MV-4-11 (cell line): ENCODE measurements at regions not wholly inside any gene's neighbourhood (a gene's known extent, or its start where the extent isn't known, plus 50 kb on each side); places are given as distances from the start of the nearest gene placed in this dataset.
"Not testable (repeated sequence)": the region's sequence is repeated elsewhere in the genome, so short reads cannot be mapped to it uniquely, and the experiment has no call there.

ENCODE experiments used
- DNase-seq: peaks from one replicate; lab custom pipeline; 2025; lab: John Stamatoyannopoulos, UW

DNA sequence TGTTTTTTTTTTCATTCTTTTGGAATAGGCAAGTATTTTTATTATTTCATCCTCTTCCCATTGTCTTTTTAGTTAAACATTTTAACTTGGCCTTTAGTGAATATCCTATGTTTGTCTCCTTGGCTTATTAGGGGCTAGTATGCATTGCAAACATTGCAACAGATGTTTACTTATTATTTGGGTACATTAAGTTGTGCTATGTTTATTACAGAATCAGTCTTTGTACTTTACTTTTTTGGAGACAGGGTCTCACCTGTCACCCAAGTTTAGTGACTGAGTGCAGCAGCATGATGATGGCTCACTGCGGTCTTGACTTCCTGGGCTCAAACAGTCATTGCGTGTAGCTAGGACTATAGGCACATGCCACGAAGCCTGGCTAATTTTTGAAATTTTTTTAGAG is 51.1 kb upstream of the NUDT6 start:
- DNase-seq = no peak

DNA sequence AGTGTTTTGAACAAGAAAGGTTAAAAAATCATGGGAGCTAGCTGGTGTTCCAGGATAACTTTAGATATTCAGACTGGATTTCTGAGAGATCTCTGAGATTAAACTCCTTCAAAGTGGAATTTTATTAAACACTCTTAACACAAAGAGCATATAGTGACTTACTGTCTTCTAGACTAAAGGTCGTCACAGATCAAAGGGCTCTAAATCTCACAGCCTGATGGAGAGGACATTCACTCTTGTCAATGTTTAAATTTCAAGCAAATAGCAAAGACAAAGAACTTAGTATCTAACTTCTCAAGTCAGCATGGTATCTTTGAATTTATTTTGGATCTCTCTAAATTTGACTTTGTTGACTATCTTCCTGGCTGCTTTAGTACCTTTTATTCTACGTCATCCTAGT is 53.7 kb upstream of the NUDT6 start:
- DNase-seq = no peak

DNA sequence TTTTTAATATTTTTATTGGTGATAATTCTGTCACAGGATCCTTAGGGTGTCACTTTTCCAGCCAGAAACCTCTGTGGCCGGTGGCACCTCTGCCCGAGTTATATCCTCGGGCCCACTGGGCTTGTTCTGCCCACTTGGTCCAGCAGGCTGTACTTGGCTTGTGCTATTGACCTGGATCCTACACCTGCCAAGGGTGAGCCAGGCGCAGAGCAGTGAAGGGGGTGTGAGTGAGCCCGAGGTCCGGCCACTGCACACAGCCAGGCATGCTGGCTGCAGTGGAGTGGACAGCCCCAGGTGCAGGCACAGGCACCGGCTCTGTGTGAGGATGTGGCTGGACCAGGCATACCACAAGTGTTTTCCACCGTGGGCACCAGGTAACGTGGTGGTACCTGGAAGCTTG is 54.7 kb upstream of the NUDT6 start:
- DNase-seq = no peak

DNA sequence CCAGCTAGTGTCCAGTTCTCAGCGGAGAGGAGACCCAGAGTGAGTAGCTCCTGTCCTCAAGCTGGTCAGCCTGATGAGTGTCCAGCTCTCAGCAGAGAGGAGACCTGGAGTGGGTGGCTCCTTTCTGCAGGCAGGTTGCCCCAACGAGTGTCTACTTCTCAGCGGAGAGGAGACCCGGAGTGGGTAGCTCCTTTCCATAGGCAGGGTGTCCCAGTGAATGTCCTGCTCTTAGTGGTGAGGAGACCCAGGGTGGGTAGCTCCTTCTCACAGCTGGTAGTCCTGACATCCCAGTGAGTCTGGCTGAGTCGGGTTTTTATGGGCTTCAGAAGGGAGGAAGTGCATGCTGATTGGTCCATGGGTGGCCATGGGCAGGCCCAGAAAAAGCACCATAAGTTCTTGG is 55.7 kb upstream of the NUDT6 start:
- no peak for DNase-seq

DNA sequence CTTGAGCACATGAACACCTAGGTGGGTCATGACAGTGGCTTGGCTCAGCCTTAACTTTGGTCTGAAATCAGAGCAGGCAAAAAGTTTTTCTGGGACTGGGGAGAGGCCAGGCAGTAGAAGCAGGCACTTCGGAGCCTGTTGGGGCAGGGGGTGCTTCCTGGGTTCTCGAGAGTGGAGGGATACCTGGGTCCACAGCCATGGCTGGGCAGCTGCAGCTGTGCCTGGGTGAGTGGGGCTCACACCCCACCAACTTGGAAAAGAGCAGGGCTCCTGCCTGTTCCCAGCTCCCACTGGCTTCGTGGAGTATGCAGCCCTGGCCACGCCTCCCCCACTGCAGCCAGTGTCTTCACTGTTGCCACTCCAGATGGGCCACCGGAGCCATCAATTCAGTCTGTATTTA is 56.4 kb upstream of the NUDT6 start:
- no peak for DNase-seq

DNA sequence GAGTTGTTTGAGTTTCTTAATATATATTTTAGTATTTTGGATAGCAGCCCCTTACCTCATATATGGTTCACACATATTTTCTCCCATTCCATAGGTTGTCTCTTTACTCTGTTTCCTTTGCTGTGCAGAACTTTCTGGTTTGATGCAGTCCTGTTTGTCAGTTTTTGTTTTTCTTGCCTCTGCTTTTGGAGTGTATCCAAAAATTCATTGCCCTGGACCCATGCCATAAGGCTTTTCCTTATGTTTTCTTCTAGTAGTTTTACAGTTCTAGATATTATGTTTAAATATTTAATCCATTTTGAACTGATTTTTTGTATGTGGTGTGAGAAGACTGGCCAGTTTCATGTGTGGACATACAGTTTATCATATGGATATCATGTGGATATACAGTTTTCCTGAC is 58.5 kb upstream of the NUDT6 start:
- DNase-seq = no peak

DNA sequence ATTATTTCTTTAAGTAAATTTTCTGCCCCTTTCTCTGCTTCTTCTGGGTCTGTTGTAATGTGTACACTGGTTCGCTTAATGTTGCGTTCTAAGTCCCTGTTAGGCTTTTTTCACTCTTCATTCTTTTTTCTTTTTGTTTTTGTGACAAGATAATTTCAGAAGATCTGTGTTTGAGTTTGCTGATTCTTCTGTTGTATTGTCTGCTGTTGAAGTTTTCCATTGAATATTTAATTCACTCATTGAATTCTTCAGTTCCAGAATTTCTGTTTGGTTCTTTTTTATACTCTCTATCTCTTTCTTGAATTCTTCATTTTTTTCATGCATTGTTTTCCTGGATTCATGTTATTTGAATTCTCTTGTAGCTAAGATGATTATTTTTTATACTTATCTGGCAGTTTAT is 66.3 kb upstream of the NUDT6 start:
- no peak for DNase-seq

DNA sequence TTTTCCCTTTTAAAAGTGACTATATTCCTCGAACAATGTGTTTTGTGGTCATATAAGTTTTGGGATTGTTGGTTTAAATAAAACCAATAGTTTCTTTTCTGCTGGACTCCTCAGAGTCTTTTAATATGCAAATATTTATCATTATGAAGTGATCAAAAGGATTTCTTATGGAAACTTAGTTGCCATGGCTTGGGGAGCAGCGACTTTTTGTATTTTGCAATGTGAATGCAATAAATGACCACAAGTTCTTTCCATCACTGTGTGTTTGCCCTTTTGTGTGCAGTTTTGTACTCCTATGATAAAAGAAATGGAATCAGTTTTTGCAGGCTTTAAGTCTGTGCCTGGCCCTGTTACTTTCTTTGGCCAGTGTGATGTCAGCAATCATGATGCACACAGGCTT is 68.5 kb upstream of the NUDT6 start:
- DNase-seq = no peak

DNA sequence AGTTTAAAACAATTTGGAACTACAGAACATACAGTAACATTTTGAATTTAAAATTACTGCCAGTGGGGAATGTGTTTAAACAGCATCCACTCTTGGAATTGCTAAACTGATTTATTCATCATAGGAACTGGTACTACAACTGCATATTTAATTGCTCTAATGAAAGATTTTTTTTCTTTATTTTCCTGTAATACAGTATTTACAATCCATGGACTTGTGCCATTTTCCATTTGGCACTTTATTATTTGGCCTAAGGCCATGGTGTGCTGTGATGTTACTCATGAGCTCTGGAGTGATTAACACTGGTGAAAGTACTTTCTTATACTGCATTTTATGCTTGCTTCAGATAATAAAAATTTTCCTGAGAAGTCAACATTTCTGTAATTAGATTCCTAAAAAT is 69.7 kb upstream of the NUDT6 start:
- no peak for DNase-seq

DNA sequence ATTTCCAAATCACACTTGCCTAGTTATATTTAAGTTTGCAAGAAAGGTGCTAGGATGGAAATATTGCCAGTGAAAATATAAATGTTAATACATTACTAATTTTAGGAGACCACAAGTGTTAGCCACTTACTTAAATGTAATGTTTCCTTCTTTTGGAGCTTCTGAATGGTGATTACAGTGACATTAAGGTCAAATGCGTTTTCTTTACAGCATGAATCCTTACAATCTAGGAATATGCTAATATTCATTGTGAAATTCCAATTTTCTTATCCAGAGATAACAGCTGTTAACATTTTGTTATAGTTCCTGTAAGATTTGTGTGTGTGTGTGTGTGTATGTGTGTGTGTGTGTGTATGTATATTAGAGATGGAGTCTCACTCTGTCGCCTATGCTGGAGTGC is 70.2 kb upstream of the NUDT6 start:
- DNase-seq = no peak

DNA sequence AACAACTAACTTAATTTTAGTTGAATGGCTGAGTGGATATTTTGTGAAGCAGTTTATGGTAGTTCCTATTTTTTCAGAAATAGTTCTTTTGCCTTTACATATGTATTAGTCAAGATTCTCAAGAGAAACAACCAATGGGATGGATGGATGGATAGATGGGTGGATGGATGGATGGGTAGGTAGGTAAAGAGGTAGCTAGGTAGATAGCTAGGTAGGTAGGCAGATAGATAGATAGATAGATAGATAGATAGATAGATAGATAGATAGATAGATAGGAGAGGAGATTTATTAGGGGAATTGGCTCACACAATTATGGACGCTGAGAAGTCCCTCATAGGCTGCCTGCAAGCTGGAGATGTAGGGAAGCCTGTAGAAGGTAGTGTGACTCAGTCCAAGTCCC is 74.0 kb upstream of the NUDT6 start:
- no peak for DNase-seq

DNA sequence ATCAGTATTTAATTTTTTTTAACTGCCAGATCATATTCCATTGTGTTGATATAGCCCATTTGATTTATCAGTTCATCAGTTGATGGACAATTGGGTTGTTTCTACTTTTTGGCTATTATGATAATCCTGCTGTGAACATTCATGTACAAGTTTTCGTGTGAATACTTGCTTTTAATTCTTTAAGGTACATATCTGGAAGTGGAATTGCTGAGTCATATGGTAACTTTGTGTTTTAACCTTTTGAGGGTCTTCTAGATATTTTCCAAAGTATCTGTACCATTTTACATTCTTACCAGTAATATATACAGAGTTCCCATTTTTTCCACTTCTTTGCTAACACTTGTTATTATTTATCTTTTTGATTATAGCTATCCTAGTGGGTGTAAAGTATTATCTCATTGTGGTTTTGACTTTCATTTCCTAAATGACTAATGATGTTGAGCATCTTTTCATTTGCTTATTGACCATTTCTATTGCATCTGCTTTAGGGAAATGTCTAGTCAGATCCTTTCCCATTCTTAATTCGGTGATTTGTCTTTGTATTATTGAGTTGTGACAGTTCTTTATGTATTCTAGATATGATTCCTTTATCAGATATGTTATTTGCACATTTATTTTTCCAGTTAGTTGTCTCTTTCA is 75.2 kb upstream of the NUDT6 start:
- DNase-seq = peak; percentile 14

DNA sequence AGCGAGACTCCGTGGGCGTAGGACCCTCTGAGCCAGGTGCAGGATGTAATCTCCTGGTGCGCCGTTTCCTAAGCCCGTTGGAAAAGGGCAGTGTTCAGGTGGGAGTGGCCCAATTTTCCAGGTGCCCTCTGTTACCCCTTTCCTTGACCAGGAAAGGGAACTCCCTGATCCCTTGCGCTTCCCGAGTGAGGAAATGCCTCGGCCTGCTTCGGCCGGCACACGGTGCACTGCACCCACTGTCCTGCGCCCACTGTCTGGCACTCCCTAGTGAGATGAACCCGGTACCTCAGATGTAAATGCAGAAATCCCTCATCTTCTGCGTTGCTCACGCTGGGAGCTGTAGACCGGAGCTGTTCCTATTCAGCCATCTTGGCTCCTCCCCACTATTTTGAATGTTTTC is 81.7 kb upstream of the NUDT6 start:
- not testable (repeated sequence) for DNase-seq

DNA sequence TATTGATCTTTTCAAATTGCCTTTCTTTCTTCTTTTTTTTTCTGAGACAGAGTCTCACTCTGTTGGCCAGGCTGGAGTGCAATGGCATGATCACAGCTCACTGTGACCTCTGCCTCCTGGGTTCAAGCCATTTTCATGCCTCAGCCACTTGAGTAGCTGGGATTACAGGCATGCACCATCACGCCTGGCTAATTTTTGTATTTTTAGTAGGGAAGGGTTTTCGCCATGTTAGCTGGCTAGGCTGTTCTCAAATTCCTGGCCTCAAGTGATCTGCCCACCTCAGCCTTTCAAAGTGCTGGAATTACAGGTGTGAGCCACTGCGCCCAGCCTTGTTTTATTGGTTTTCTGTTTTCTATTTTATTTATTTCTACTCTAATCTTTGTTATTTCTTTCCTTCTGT is 82.7 kb upstream of the NUDT6 start:
- not testable (repeated sequence) for DNase-seq

DNA sequence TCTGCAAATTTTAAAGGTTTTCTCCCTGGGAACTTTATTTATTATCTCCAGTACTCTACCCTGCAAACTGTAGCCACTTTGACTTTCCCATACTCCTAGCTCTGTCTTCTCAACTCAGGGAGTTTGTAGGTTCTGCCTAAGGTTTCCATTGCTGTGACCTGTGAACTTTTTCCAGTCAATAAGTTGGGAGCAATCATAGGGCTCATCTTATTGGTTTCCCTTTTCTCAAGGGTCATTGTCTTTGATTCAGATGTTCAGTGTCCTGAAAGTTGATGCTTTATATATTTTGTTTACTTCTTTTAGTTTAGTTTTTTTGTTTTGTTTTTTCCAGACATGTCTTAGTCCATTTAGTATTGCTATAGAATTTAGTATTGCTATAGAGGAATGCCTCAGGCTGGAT is 85.3 kb upstream of the NUDT6 start:
- no peak for DNase-seq

DNA sequence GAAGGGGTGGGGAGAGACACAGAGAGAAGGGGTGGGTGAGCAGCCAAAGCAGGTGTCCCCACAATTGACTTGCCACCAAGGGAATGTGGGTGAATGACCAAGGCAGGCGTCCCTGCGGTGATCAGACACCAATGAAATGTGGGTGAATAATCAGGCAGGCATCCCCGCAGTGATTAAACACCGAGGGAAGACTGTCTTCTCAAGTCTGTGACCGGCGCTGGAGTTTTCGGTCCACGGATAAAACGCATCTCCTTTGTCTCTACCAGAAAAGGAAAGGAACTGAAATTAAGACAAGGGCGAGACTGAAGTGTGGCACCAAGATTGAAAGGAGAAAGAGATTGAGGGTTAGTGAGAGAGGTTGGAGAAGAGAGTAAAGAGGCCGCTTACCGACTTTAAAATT is 90.0 kb upstream of the NUDT6 start:
- not testable (repeated sequence) for DNase-seq

DNA sequence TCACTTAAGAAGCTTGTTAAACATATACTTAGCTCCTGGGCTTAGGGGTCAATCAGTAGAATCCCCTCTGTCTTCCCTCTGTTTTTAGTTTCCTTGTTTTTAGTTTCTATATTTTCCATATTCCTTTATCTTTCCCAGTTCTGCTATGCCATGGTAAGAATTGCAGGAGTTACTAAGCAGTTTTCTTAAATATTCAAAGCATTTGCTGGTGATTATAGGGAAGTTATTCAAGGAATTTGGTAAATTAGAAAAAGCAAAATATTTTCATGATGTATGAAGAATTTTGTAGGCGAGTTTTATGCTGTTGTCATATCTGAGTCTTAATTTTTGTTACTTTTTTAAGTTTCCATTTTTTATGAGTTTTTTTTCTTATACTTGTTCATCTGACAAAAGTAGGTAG is 91.6 kb upstream of the NUDT6 start:
- no peak for DNase-seq

DNA sequence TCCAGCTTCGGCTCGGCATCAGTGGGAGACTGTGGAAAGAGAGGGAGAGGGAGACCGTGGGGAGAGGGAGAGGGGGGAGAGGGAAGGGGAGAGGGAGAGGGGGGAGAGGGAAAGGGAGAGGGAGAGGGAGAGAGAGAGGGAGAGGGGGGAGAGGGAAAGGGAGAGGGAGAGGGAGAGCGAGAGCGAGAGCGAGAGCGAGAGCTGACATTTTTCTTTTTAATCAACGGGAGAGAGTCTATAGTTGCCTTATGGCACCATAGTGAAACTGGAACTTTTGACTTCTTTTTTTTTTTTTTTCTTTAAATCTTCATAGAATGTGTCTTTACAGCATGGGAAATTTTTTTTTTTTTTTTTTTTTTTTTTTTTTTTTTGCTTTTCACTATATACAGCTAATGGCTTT is 94.7 kb upstream of the NUDT6 start:
- DNase-seq = peak; percentile 4

DNA sequence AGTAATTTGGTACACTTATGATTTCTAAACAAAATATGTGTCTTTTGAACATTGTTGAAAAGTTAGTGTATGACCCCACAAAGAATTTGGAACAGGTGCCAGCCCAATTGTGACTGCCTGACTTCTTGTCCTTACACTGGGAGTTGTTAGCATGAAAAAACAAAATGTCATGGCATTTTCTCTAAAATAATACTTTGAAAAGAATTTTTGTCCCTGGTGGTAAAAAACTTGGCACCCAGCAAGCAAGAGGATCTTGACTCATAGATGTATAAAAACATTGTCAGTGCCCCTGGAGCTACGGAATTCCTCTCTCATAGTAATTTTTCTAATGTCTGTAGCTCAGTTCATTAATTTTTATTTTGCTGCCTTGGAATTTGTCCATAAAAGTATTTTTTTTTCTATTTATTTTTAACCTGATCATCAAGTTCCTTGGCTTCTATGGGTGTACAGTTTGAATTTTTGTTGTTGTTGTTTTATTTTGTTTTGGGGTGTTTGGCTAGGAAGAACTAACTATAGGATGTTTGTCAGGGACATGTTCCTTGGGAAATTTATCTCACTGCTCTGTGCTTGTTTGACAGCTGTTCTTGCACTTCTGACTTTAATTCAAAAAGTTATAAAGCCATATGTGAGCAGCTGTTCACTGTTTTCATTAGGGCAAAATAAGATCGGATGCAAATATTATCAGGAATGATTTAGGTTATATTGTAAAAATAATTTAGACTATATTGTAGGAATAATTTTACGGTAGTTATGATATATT is 95.4 kb upstream of the NUDT6 start:
- DNase-seq = no peak

DNA sequence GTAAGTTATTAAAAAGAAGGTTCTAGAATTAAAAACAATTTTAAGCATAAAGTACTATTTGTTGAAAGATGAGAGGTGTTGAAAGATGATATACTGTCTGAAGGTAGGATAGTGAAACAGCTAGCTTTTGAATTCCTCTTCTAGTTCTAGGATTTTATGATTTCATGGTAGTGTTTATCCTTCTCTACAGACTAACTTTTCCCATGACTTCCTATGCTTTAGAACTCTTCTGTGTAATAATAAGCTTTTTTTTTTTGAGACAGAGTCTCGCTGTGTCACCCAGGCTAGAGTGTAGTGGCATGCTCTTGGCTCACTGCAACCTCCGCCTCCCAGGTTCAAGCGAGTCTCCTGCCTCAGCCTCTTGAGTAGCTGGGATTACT is 96.0 kb upstream of the NUDT6 start:
- no peak for DNase-seq

DNA sequence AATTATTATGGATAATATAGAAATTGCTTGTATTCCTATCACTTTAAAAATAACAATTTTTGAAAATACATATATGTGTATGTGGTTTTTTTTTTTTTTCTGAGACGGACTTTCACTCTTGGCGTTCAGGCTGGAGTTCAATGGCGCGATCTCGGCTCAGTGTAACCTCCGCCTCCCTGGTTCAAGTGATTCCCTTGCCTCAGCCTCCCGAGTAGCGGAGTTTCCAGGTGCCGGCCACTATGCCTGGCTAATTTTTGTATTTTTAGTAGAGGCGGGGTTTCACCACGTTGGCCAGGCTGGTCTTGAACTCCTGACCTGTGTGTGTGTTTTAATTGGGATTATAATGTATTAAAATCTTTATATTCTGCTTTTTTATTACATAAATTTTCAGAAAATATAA is 97.9 kb upstream of the NUDT6 start:
- DNase-seq = no peak

DNA sequence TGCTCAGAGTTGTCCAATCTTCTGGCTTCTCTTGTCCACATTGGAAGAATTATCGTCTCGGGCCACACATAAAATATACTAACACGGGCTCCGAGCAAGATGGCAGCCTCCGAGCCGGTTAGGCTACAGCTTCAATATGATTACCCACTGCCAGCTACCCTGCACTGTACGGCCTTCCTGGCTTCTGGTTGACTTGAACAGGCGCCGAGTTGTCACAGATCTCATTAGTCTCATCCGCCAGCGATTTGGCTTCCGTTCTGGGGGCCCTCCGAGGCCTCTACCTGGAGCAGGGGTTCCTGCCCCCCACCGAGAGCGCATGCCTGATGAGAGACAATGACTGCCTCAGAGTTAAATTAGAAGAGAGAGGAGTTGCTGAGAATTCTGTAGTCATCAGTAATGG is 101.2 kb upstream of the NUDT6 start:
- DNase-seq = no peak

DNA sequence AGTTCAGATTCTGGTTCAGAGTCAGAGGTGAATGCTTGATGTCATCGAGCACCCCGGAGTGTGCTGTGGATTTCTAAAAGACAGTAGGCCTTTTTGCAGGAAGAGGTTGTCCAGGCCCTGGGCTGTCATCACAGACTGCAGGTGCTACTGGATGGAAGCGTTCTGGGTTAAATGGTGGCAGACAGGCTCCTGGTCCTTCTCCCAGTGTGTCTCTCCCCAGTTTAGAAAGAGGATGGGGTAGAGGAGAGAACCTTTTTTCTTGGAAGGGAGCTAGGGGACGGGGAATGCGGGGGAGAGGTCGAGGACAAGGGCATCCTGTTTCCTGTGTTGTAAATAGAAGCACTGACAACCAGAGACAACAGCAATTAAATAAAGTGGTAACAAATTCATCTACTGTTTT is 102.3 kb upstream of the NUDT6 start:
- DNase-seq = no peak

DNA sequence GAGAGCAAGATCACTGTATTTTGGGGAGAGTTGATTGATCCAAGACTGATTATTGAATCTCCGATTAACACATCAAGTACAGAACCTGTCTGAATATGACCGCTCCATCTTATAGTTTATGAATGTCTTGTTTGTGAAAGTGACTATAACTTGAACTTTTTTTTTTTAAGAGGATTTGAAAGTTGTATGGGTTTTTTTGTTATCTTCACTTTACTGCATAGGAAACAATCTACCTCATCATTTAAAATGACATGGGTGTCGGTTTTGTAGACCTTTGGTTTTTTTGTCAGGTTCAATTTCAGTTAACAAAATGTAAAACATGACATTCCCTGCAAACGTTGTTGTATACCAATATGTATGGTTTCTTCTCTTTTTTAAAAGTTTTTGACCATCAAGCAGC is 103.0 kb upstream of the NUDT6 start:
- DNase-seq = no peak
